SK-N-SH (cell line): ENCODE measurements at regions not wholly inside any gene's neighbourhood (a gene's known extent, or its start where the extent isn't known, plus 50 kb on each side); places are given as distances from the start of the nearest gene placed in this dataset.

Experiments
- CTCF ChIA-PET: fragments of 300-600, 350-600 bp; formaldehyde crosslinking; extraction: SDS; loops from one replicate; lab custom pipeline; 2021; lab: Yijun Ruan, JAX
- POLR2A ChIA-PET: fragments of 350-600 bp; sonication (Branson Sonifier 250); formaldehyde crosslinking; extraction: SDS; loops from one replicate; lab custom pipeline; 2020; ENCODE audit warnings: antibody characterized with exemption, inconsistent platforms; lab: Yijun Ruan, JAX
- DNase-seq: peaks from one replicate; pipeline ENCODE4 v3.0.0; 2012
- H2AFZ ChIP-seq: fragments of 200-600 bp; sonication (generic); 2 replicates; pipeline ENCODE4 v1.8.1; 2016; ENCODE audit warnings: antibody characterized with exemption, mild to moderate bottlenecking, low read depth
- H3F3A ChIP-seq: fragments of 200-600 bp; sonication (generic); replicated peaks from 2 replicates; pipeline ENCODE3; 2016; ENCODE audit warnings: antibody characterized with exemption, mild to moderate bottlenecking; ENCODE audit not compliant: insufficient read depth
- H3K27ac ChIP-seq, 2 experiments: fragments of 200-500 bp in 1 of 2; fragments of 200-600 bp in 1 of 2; sonication (Bioruptor generic) in 1 of 2; sonication (generic), shearing (Covaris generic) in 1 of 2; 2 replicates each; pipeline versions ENCODE4 v1.5.1 to v1.6.1; 2014 to 2016; ENCODE audit warnings: low read depth in 2 of 2, inconsistent platforms in 1 of 2, low read length in 1 of 2, mild to moderate bottlenecking in 1 of 2, mixed read lengths in 1 of 2
- H3K27me3 ChIP-seq: fragments of 200-600 bp; sonication (generic), shearing (Covaris generic); 2 replicates; pipeline ENCODE4 v1.6.1; 2016; ENCODE audit warnings: mixed run types; ENCODE audit not compliant: insufficient read depth
- H3K36me3 ChIP-seq, 2 experiments: fragments of 200-500 bp in 1 of 2; fragments of 200-600 bp in 1 of 2; sonication (Bioruptor generic) in 1 of 2; sonication (generic) in 1 of 2; replicated peaks in 1 of 2; 2 replicates each; pipeline versions ENCODE3 to v1.5.1; 2014 to 2016; ENCODE audit warnings: low read length in 1 of 2, mild to moderate bottlenecking in 1 of 2; ENCODE audit not compliant: insufficient read depth in 2 of 2, control insufficient read depth in 1 of 2
- H3K4me1 ChIP-seq, 2 experiments: fragments of 200-500 bp in 1 of 2; fragments of 200-600 bp in 1 of 2; sonication (Bioruptor generic) in 1 of 2; sonication (generic), shearing (Covaris generic) in 1 of 2; 2 replicates each; pipeline versions ENCODE4 v1.5.1 to v1.6.1; 2014 to 2016; ENCODE audit warnings: low read depth in 1 of 2, low read length in 1 of 2, mixed run types in 1 of 2; ENCODE audit not compliant: insufficient read depth in 2 of 2, control insufficient read depth in 1 of 2
- H3K4me2 ChIP-seq: fragments of 200-600 bp; sonication (generic), shearing (Covaris generic); 2 replicates; pipeline ENCODE4 v1.6.1; 2017; ENCODE audit warnings: mixed run types
- H3K4me3 ChIP-seq, 2 experiments: fragments of 200-500 bp in 1 of 2; fragments of 200-600 bp in 1 of 2; sonication (Bioruptor generic) in 1 of 2; sonication (generic), shearing (Covaris generic) in 1 of 2; 2 replicates each; pipeline versions ENCODE4 v1.5.1 to v1.8.1; 2014 to 2016; ENCODE audit warnings: low read depth in 2 of 2, inconsistent platforms in 1 of 2, low read length in 1 of 2, mild to moderate bottlenecking in 1 of 2, mixed read lengths in 1 of 2, moderate library complexity in 1 of 2
- H3K79me2 ChIP-seq: fragments of 200-600 bp; sonication (generic); 2 replicates; pipeline ENCODE4 v1.8.1; 2017; ENCODE audit warnings: mild to moderate bottlenecking; ENCODE audit not compliant: insufficient read depth
- H3K9ac ChIP-seq: fragments of 200-600 bp; sonication (generic); 2 replicates; pipeline ENCODE4 v1.6.1; 2017; ENCODE audit warnings: mixed run types
- H3K9me2 ChIP-seq: fragments of 200-600 bp; sonication (generic); 2 replicates; pipeline ENCODE4 v1.6.1; 2017; ENCODE audit warnings: mixed run types
- H3K9me3 ChIP-seq: fragments of 200-600 bp; sonication (generic); 2 replicates; pipeline ENCODE4 v1.6.1; 2017; ENCODE audit warnings: mixed run types, mild to moderate bottlenecking, moderate library complexity
- H4K20me1 ChIP-seq: fragments of 200-600 bp; sonication (generic); 2 replicates; pipeline ENCODE4 v1.6.1; 2017; ENCODE audit warnings: mild to moderate bottlenecking, mixed run types; ENCODE audit not compliant: insufficient read depth
- CHD2 ChIP-seq: fragments of 150-350 bp; IDR thresholded peaks from 2 replicates; pipeline ENCODE4 v1.6.1; 2018; ENCODE audit warnings: low read length; ENCODE audit not compliant: partially characterized antibody
- ELF1 ChIP-seq: IDR thresholded peaks from 2 replicates; pipeline ENCODE4 v1.4.0; 2012
- EP300 ChIP-seq, 2 experiments: IDR thresholded peaks; 2 replicates each; pipeline versions ENCODE4 v1.4.0 to v1.6.1; 2012; ENCODE audit warnings: borderline replicate concordance in 1 of 2, low read depth in 1 of 2, low read length in 1 of 2
- EZH2phosphoT487 ChIP-seq: fragments of 200-600 bp; sonication (generic); IDR thresholded peaks from 2 replicates; pipeline ENCODE4 v1.6.1; 2017; ENCODE audit warnings: low read depth, mixed run types, mild to moderate bottlenecking, antibody characterized with exemption, moderate library complexity, borderline replicate concordance
- FOXJ3 ChIP-seq: sonication (generic); formaldehyde crosslinking; IDR thresholded peaks from 2 replicates; pipeline ENCODE4 v1.5.1; 2020; ENCODE audit warnings: mild to moderate bottlenecking, missing genetic modification reagents
- FOXM1 ChIP-seq: IDR thresholded peaks from 2 replicates; pipeline ENCODE4 v1.4.0; 2012; ENCODE audit warnings: low read depth, mild to moderate bottlenecking
- GABPA ChIP-seq: IDR thresholded peaks from 2 replicates; pipeline ENCODE4 v1.4.0; 2012; ENCODE audit warnings: low read depth, mild to moderate bottlenecking
- JUND ChIP-seq: IDR thresholded peaks from 2 replicates; pipeline ENCODE4 v1.4.0; 2012
- MEF2A ChIP-seq: IDR thresholded peaks from 2 replicates; pipeline ENCODE4 v1.4.0; 2012; ENCODE audit warnings: low read depth, borderline replicate concordance
- MXI1 ChIP-seq: IDR thresholded peaks from 2 replicates; pipeline ENCODE4 v1.6.1; 2012; ENCODE audit warnings: mild to moderate bottlenecking, low read depth, low read length, improper control_type of control experiment
- NFIC ChIP-seq: IDR thresholded peaks from 2 replicates; pipeline ENCODE4 v1.4.0; 2012; ENCODE audit warnings: borderline replicate concordance
- NRF1 ChIP-seq: IDR thresholded peaks from 2 replicates; pipeline ENCODE4 v1.6.1; 2012; ENCODE audit warnings: low read depth, mild to moderate bottlenecking, low read length
- RAD21 ChIP-seq: IDR thresholded peaks from 2 replicates; pipeline ENCODE4 v1.6.1; 2012; ENCODE audit warnings: mild to moderate bottlenecking, low read length
- RCOR1 ChIP-seq: fragments of 150-350 bp; IDR thresholded peaks from 2 replicates; pipeline ENCODE4 v1.6.1; 2017; ENCODE audit warnings: antibody characterized with exemption, low read length
- RFX5 ChIP-seq: IDR thresholded peaks from 2 replicates; pipeline ENCODE4 v1.6.1; 2012; ENCODE audit warnings: mild to moderate bottlenecking, improper control_type of control experiment, low read length
- RXRA ChIP-seq: IDR thresholded peaks from 2 replicates; pipeline ENCODE4 v1.4.0; 2012; ENCODE audit warnings: low read depth, mild to moderate bottlenecking, borderline replicate concordance
- SMC3 ChIP-seq: IDR thresholded peaks from 2 replicates; pipeline ENCODE4 v1.6.1; 2012; ENCODE audit warnings: low read depth, low read length, improper control_type of control experiment
- TAF1 ChIP-seq: IDR thresholded peaks from 2 replicates; pipeline ENCODE4 v1.6.1; 2012; ENCODE audit warnings: low read depth, mild to moderate bottlenecking, low read length, moderate library complexity, borderline replicate concordance
- TCF12 ChIP-seq: IDR thresholded peaks from 2 replicates; pipeline ENCODE4 v1.4.0; 2012
- TEAD4 ChIP-seq: IDR thresholded peaks from 2 replicates; pipeline ENCODE4 v1.4.0; 2012; ENCODE audit warnings: mild to moderate bottlenecking, borderline replicate concordance; ENCODE audit not compliant: insufficient read depth
- YY1 ChIP-seq: IDR thresholded peaks from 2 replicates; pipeline ENCODE4 v1.4.0; 2012; ENCODE audit warnings: low read depth, mild to moderate bottlenecking
- WGBS: methylation state at CpG from one replicate; pipeline ENCODE4 v1.1.6; 2017; ENCODE audit warnings: low lambda C conversion rate; 5-methylcytosine and 5-hydroxymethylcytosine counted together
- TF ChIP-seq, protein P1 (sequence below): fragments of 150-350 bp; IDR thresholded peaks from 2 replicates; pipeline ENCODE4 v1.6.1; 2016; ENCODE audit warnings: mild to moderate bottlenecking, low read depth, low read length
- TF ChIP-seq, protein P2 (sequence below): fragments of 200-600 bp; sonication (generic); IDR thresholded peaks from 2 replicates; pipeline ENCODE4 v1.6.1; 2017; ENCODE audit warnings: antibody characterized with exemption, mild to moderate bottlenecking, moderate library complexity
- TF ChIP-seq, protein P3 (sequence below): IDR thresholded peaks from 2 replicates; pipeline ENCODE4; 2012
- TF ChIP-seq, protein P4 (sequence below): IDR thresholded peaks from 2 replicates; pipeline ENCODE4 v1.4.0; 2012; ENCODE audit warnings: low read depth, borderline replicate concordance
- TF ChIP-seq, protein P5 (sequence below): IDR thresholded peaks from 2 replicates; pipeline ENCODE4 v1.4.0; 2012; ENCODE audit warnings: low read depth, borderline replicate concordance
- TF ChIP-seq, protein P6 (sequence below): fragments of 150-350 bp; IDR thresholded peaks from 2 replicates; pipeline ENCODE4 v1.6.1; 2017; ENCODE audit warnings: antibody characterized with exemption, low read length, low read depth, borderline replicate concordance
- TF ChIP-seq, protein P7 (sequence below): IDR thresholded peaks from 2 replicates; pipeline ENCODE4 v1.4.0; 2012; ENCODE audit warnings: low read depth

DNA sequence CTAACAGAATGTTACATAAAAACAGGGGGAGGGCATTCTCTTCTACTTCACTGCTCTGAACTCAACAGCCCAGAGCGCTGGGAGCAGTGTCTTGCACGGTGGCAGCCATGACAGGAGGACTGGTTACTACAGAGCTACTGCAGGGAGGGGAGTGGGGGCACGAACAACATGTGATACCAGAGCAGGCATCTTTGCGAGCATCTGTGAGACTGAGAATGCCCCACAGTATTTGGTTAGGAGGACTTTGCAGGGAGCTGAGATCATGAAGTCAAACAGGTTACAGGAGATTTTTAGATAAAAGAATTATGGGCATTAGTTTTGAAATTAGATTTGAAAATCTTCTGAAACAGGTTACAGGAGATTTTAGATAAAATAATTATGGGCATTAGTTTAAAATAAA lies 58.8 kb upstream of the GOLGA8B start:
- POLR2A ChIA-PET: no interaction called here
- TF ChIP-seq, protein P1, sequence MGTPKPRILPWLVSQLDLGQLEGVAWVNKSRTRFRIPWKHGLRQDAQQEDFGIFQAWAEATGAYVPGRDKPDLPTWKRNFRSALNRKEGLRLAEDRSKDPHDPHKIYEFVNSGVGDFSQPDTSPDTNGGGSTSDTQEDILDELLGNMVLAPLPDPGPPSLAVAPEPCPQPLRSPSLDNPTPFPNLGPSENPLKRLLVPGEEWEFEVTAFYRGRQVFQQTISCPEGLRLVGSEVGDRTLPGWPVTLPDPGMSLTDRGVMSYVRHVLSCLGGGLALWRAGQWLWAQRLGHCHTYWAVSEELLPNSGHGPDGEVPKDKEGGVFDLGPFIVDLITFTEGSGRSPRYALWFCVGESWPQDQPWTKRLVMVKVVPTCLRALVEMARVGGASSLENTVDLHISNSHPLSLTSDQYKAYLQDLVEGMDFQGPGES: no peak
- TF ChIP-seq, protein P2, sequence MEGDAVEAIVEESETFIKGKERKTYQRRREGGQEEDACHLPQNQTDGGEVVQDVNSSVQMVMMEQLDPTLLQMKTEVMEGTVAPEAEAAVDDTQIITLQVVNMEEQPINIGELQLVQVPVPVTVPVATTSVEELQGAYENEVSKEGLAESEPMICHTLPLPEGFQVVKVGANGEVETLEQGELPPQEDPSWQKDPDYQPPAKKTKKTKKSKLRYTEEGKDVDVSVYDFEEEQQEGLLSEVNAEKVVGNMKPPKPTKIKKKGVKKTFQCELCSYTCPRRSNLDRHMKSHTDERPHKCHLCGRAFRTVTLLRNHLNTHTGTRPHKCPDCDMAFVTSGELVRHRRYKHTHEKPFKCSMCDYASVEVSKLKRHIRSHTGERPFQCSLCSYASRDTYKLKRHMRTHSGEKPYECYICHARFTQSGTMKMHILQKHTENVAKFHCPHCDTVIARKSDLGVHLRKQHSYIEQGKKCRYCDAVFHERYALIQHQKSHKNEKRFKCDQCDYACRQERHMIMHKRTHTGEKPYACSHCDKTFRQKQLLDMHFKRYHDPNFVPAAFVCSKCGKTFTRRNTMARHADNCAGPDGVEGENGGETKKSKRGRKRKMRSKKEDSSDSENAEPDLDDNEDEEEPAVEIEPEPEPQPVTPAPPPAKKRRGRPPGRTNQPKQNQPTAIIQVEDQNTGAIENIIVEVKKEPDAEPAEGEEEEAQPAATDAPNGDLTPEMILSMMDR: no peak
- TF ChIP-seq TEAD4 (no peak), EZH2phosphoT487 (no peak), GABPA (no peak), NRF1 (no peak), TAF1 (no peak), MEF2A (no peak), FOXJ3 (no peak; the same call in 1 of the 2 replicates), MXI1 (peak; percentile 52; the same call in 1 of the 2 replicates), CHD2 (no peak), ELF1 (no peak), YY1 (no peak), JUND (no peak), RCOR1 (peak; percentile 68), TCF12 (no peak), FOXM1 (no peak), NFIC (no peak), RFX5 (no peak), EP300 (IDR thresholded peaks at IDR 0.05; ENCODE audit: borderline replicate concordance in 1 of 2, low read depth in 1 of 2, low read length in 1 of 2) (peak in 1 of 2 experiments; percentile 59; a peak in 1 of 4 replicates), RXRA (no peak), SMC3 (no peak), RAD21 (no peak)
- TF ChIP-seq, protein P3, sequence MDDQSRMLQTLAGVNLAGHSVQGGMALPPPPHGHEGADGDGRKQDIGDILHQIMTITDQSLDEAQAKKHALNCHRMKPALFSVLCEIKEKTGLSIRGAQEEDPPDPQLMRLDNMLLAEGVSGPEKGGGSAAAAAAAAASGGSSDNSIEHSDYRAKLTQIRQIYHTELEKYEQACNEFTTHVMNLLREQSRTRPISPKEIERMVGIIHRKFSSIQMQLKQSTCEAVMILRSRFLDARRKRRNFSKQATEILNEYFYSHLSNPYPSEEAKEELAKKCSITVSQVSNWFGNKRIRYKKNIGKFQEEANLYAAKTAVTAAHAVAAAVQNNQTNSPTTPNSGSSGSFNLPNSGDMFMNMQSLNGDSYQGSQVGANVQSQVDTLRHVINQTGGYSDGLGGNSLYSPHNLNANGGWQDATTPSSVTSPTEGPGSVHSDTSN: no peak
- TF ChIP-seq, protein P4, sequence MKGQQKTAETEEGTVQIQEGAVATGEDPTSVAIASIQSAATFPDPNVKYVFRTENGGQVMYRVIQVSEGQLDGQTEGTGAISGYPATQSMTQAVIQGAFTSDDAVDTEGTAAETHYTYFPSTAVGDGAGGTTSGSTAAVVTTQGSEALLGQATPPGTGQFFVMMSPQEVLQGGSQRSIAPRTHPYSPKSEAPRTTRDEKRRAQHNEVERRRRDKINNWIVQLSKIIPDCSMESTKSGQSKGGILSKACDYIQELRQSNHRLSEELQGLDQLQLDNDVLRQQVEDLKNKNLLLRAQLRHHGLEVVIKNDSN: no peak
- TF ChIP-seq, protein P5, sequence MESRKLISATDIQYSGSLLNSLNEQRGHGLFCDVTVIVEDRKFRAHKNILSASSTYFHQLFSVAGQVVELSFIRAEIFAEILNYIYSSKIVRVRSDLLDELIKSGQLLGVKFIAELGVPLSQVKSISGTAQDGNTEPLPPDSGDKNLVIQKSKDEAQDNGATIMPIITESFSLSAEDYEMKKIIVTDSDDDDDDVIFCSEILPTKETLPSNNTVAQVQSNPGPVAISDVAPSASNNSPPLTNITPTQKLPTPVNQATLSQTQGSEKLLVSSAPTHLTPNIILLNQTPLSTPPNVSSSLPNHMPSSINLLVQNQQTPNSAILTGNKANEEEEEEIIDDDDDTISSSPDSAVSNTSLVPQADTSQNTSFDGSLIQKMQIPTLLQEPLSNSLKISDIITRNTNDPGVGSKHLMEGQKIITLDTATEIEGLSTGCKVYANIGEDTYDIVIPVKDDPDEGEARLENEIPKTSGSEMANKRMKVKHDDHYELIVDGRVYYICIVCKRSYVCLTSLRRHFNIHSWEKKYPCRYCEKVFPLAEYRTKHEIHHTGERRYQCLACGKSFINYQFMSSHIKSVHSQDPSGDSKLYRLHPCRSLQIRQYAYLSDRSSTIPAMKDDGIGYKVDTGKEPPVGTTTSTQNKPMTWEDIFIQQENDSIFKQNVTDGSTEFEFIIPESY: no peak
- TF ChIP-seq, protein P6, sequence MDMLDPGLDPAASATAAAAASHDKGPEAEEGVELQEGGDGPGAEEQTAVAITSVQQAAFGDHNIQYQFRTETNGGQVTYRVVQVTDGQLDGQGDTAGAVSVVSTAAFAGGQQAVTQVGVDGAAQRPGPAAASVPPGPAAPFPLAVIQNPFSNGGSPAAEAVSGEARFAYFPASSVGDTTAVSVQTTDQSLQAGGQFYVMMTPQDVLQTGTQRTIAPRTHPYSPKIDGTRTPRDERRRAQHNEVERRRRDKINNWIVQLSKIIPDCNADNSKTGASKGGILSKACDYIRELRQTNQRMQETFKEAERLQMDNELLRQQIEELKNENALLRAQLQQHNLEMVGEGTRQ: no peak
- TF ChIP-seq, protein P7, sequence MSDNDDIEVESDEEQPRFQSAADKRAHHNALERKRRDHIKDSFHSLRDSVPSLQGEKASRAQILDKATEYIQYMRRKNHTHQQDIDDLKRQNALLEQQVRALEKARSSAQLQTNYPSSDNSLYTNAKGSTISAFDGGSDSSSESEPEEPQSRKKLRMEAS: no peak

More for the DNA sequence above, 58.8 kb upstream of the GOLGA8B start:
- no peak overlapping the region for H2AFZ ChIP-seq
- CTCF ChIA-PET: interaction anchor here (0.8 to 1.2 kb wide), 3 partner anchors 20 to 66 kb away, joined by 3 to 4 read pairs (median 3); no protein-coding TSS in a partner anchor
- H3K9me2 ChIP-seq: no peaks in the 10 kb centered on the region
- no peaks in the 10 kb centered on the region for H3K9me3 ChIP-seq
- DNase-seq: peak; percentile 50
- 27% methylated on average over 4 of the region's 4 CpGs for WGBS
- no peaks in the 10 kb centered on the region for H3K36me3 ChIP-seq
- H3K27me3 ChIP-seq: no peaks in the 10 kb centered on the region
- H3K79me2 ChIP-seq: no peaks in the 10 kb centered on the region
- no peak overlapping the region for H3K4me3 ChIP-seq
- H3K4me1 ChIP-seq: peaks cover 0 to 5% of the 10 kb centered on the region in 2 experiments; a peak in 2 of 4 replicates
- peak overlapping the region in 1 of 2 experiments; percentile 75; a peak in 2 of 4 replicates for H3K27ac ChIP-seq
- no peaks in the 10 kb centered on the region for H3F3A ChIP-seq
- no peak overlapping the region for H3K9ac ChIP-seq
- H3K4me2 ChIP-seq: no peak overlapping the region
- no peaks in the 10 kb centered on the region for H4K20me1 ChIP-seq
